ENCODE measurements at regions not wholly inside any gene's neighbourhood (a gene's known extent, or its start where the extent isn't known, plus 50 kb on each side); places are given as distances from the start of the nearest gene placed in this dataset.
"Not testable (repeated sequence)": the region's sequence is repeated elsewhere in the genome, so short reads cannot be mapped to it uniquely, and the experiment has no call there.

DNA sequence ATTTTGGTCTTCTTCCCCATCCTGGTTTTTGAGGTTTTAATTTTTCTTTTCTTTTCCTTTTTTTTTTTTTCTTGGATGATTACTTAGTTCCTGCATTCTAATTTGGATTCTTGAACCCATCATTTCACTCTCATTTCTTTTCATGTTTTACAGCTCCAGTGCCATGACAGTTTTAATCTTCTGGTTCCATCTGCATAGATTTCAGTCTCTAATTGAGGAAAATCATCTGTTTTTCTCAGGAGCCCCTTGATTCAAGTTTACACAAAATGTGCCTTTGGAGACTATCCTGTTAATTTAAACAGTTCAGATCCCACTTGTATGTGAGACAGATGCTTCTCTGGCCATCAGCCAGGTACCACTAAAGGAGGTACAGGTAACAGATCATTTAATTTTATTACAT, 379.9 kb downstream of the PIK3C3 start:
- Histone ChIP-seq H3K27me3 (replicated peaks; ENCODE audit: control insufficient read depth, insufficient read depth, low read length) (no peaks in the 10 kb centered on the region), H3K4me3 (ENCODE audit: low read length) (no peak overlapping the region), H3K4me1 (ENCODE audit: control insufficient read depth, insufficient read depth, low read length) (peaks cover 10% of the 10 kb centered on the region), H3K9me3 (ENCODE audit: control insufficient read depth, low read length) (no peaks in the 10 kb centered on the region), H3K9ac (ENCODE audit: low read length) (no peak overlapping the region), H3K36me3 (ENCODE audit: control insufficient read depth, insufficient read depth, low read length, severe bottlenecking) (no peaks in the 10 kb centered on the region)
- no peak for DNase-seq (ENCODE audit: low read depth)

DNA sequence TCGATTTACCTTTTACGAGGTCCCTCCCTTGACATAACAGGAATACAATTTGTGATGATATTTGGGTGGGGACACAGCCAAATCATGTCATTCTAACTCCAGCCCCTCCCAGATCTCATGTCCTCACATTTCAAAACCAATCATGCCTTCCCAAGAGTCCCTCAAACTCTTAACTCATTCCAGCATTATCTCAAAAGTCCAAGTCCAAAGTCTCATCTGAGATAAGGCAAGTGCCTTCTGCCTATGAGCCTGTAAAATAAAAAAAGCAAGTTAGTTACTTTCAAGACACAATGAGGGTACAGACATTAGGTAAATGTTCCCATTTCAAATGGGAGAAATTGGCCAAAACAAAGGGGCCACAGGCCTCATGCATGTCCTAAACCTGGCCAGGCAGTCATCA, 381.1 kb downstream of the PIK3C3 start:
- Histone ChIP-seq H3K4me3 (ENCODE audit: low read length) (no peak overlapping the region), H3K27me3 (replicated peaks; ENCODE audit: control insufficient read depth, insufficient read depth, low read length) (no peaks in the 10 kb centered on the region), H3K9me3 (ENCODE audit: control insufficient read depth, low read length) (no peaks in the 10 kb centered on the region), H3K4me1 (ENCODE audit: control insufficient read depth, insufficient read depth, low read length) (no peaks in the 10 kb centered on the region), H3K36me3 (ENCODE audit: control insufficient read depth, insufficient read depth, low read length, severe bottlenecking) (no peaks in the 10 kb centered on the region), H3K9ac (ENCODE audit: low read length) (no peak overlapping the region)
- DNase-seq (ENCODE audit: low read depth) = no peak

DNA sequence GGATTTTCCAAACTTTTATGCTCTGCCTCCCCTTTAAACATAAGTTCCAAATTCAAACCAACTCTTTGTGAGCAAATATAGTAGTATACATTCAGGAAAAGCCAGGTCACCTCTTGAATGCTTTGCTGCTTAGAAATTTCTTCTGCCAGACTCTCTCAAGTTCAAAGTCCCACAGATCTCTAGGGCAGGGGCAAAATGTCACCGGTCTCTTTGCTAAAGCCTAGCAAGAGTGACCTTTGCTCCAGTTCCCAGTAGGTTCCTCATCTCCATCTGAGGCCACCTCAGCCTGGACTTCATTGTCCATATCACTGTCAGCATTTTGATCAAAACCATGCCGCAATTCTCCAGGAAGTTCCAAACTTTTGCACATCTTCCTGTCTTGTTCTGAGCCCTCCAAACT, 382.3 kb downstream of the PIK3C3 start:
- not testable (repeated sequence) for H3K4me1 ChIP-seq (ENCODE audit: control insufficient read depth, insufficient read depth, low read length); H3K36me3 ChIP-seq (ENCODE audit: control insufficient read depth, insufficient read depth, low read length, severe bottlenecking); H3K4me3 ChIP-seq (ENCODE audit: low read length); H3K9ac ChIP-seq (ENCODE audit: low read length); H3K9me3 ChIP-seq (ENCODE audit: control insufficient read depth, low read length); H3K27me3 ChIP-seq (replicated peaks; ENCODE audit: control insufficient read depth, insufficient read depth, low read length); DNase-seq (ENCODE audit: low read depth)

DNA sequence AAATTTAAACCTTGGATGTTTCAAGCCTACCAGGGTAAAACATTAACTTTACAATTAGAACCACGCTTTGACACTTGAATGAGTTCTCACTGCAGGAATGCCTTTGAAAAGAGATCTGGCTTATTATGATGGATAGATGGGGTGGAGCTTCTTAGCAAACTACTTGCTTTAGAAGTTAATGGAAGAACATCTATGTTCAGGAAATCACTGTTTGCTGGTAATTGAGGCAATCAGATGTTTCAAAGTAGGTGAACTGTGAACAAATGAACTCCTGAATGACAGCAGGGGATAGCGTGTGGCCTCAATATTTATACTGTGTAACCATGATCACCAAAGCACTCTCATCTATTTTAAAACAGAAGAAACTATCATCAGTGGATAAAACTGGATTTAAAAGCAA, 383.6 kb downstream of the PIK3C3 start:
- DNase-seq (ENCODE audit: low read depth) = no peak
- Histone ChIP-seq H3K4me3 (ENCODE audit: low read length) (no peak overlapping the region), H3K36me3 (ENCODE audit: control insufficient read depth, insufficient read depth, low read length, severe bottlenecking) (no peaks in the 10 kb centered on the region), H3K27me3 (replicated peaks; ENCODE audit: control insufficient read depth, insufficient read depth, low read length) (no peaks in the 10 kb centered on the region), H3K9ac (ENCODE audit: low read length) (no peak overlapping the region), H3K9me3 (ENCODE audit: control insufficient read depth, low read length) (no peaks in the 10 kb centered on the region), H3K4me1 (ENCODE audit: control insufficient read depth, insufficient read depth, low read length) (no peaks in the 10 kb centered on the region)

DNA sequence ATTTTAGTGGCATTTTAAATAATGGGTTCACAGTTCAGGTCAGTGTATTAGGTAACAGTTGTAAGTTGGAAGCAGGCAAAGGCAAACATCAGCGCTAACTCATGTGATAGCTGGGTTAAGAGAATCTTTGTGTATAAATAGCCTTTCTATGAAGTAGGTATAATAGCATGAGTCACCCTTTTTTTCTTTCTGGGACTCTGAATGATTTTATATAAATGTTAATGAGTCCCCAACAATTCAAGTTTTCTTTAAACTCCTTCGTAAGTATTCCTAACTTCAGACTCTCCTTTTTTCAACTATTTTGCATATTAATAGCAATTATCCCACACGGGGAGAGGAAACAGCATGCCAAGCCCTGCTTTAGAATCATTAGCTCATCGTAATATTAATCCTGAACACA, 384.3 kb downstream of the PIK3C3 start:
- no peak overlapping the region for H3K9ac ChIP-seq (ENCODE audit: low read length)
- H3K9me3 ChIP-seq (ENCODE audit: control insufficient read depth, low read length) = no peaks in the 10 kb centered on the region
- no peak overlapping the region for H3K4me3 ChIP-seq (ENCODE audit: low read length)
- DNase-seq (ENCODE audit: low read depth) = no peak
- no peaks in the 10 kb centered on the region for H3K36me3 ChIP-seq (ENCODE audit: control insufficient read depth, insufficient read depth, low read length, severe bottlenecking)
- H3K27me3 ChIP-seq (replicated peaks; ENCODE audit: control insufficient read depth, insufficient read depth, low read length) = no peaks in the 10 kb centered on the region
- no peaks in the 10 kb centered on the region for H3K4me1 ChIP-seq (ENCODE audit: control insufficient read depth, insufficient read depth, low read length)

- Histone ChIP-seq H3K36me3 (ENCODE audit: control insufficient read depth, insufficient read depth, low read length, severe bottlenecking) (no peaks in the 10 kb centered on the region), H3K4me1 (ENCODE audit: control insufficient read depth, insufficient read depth, low read length) (no peaks in the 10 kb centered on the region), H3K9ac (ENCODE audit: low read length) (no peak overlapping the region), H3K9me3 (ENCODE audit: control insufficient read depth, low read length) (no peaks in the 10 kb centered on the region), H3K4me3 (ENCODE audit: low read length) (no peak overlapping the region), H3K27me3 (replicated peaks; ENCODE audit: control insufficient read depth, insufficient read depth, low read length) (no peaks in the 10 kb centered on the region)
- no peak for DNase-seq (ENCODE audit: low read depth)
Measured at GRCh38 chr18:42340423-42341009, 385.5 kb downstream of the PIK3C3 start.

DNA sequence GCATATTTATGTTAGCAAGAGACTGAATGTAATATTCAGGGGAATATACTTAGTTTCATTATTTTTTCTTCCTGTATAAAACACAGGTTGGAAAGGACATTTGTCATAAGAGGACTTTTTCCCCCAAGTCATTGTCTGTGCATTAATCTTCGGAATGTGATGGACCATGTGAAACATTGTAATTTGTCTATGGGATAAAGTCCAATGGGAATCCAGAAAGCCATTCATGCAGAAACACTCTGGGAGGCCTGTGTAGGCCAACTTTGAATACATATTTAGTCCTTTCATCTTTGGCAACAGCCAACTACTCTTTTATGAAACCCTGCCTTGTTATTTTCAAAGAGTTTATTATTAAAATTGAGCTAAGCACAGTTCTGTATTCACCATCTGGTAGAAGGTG, 386.4 kb downstream of the PIK3C3 start:
- Histone ChIP-seq H3K9ac (ENCODE audit: low read length) (no peak overlapping the region), H3K36me3 (ENCODE audit: control insufficient read depth, insufficient read depth, low read length, severe bottlenecking) (no peaks in the 10 kb centered on the region), H3K27me3 (replicated peaks; ENCODE audit: control insufficient read depth, insufficient read depth, low read length) (no peaks in the 10 kb centered on the region), H3K4me3 (ENCODE audit: low read length) (no peak overlapping the region), H3K4me1 (ENCODE audit: control insufficient read depth, insufficient read depth, low read length) (no peaks in the 10 kb centered on the region), H3K9me3 (ENCODE audit: control insufficient read depth, low read length) (no peaks in the 10 kb centered on the region)
- no peak for DNase-seq (ENCODE audit: low read depth)

- H3K9ac ChIP-seq (ENCODE audit: low read length) = no peak overlapping the region
- H3K27me3 ChIP-seq (replicated peaks; ENCODE audit: control insufficient read depth, insufficient read depth, low read length) = no peaks in the 10 kb centered on the region
- no peaks in the 10 kb centered on the region for H3K4me1 ChIP-seq (ENCODE audit: control insufficient read depth, insufficient read depth, low read length)
- H3K4me3 ChIP-seq (ENCODE audit: low read length) = no peak overlapping the region
- H3K9me3 ChIP-seq (ENCODE audit: control insufficient read depth, low read length) = no peaks in the 10 kb centered on the region
- DNase-seq (ENCODE audit: low read depth) = no peak
- no peaks in the 10 kb centered on the region for H3K36me3 ChIP-seq (ENCODE audit: control insufficient read depth, insufficient read depth, low read length, severe bottlenecking)
Measured at GRCh38 chr18:42348722-42349121, 393.7 kb downstream of the PIK3C3 start.

DNA sequence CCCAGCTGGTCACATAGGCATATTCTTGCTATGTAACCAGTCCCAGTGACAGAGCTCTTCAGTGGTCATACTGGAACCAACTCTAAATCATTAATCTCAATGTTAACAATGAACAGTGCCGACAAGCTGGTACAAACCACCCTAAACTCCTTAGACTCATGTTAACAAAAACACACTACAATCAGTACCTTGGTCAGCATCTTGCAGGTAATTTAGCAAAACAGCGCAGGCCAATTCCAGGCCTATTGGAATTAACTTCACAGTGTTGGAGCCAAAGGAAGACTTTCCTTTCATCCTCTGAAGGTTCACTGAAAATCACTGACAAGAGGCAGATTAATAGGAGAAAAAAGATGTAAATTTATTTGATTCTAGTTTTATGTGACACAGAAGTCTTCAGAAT, 396.4 kb downstream of the PIK3C3 start:
- no peak for DNase-seq (ENCODE audit: low read depth)

GRCh38 chr18:42360716-42361115, 405.7 kb downstream of the PIK3C3 start:
- no peak for DNase-seq (ENCODE audit: low read depth)
- H3K9ac ChIP-seq (ENCODE audit: low read length) = no peak overlapping the region
- H3K4me1 ChIP-seq (ENCODE audit: control insufficient read depth, insufficient read depth, low read length) = no peaks in the 10 kb centered on the region
- no peaks in the 10 kb centered on the region for H3K27me3 ChIP-seq (replicated peaks; ENCODE audit: control insufficient read depth, insufficient read depth, low read length)
- no peaks in the 10 kb centered on the region for H3K36me3 ChIP-seq (ENCODE audit: control insufficient read depth, insufficient read depth, low read length, severe bottlenecking)
- no peak overlapping the region for H3K4me3 ChIP-seq (ENCODE audit: low read length)
- H3K9me3 ChIP-seq (ENCODE audit: control insufficient read depth, low read length) = no peaks in the 10 kb centered on the region

More for the DNA sequence above, 396.4 kb downstream of the PIK3C3 start:
- Histone ChIP-seq H3K36me3 (ENCODE audit: control insufficient read depth, insufficient read depth, low read length, severe bottlenecking) (no peaks in the 10 kb centered on the region), H3K4me1 (ENCODE audit: control insufficient read depth, insufficient read depth, low read length) (no peaks in the 10 kb centered on the region), H3K9ac (ENCODE audit: low read length) (no peak overlapping the region), H3K9me3 (ENCODE audit: control insufficient read depth, low read length) (no peaks in the 10 kb centered on the region), H3K4me3 (ENCODE audit: low read length) (no peak overlapping the region), H3K27me3 (replicated peaks; ENCODE audit: control insufficient read depth, insufficient read depth, low read length) (no peaks in the 10 kb centered on the region)

GRCh38 chr18:42363446-42364441, 408.7 kb downstream of the PIK3C3 start:
- no peak for DNase-seq (ENCODE audit: low read depth)
- Histone ChIP-seq H3K9me3 (ENCODE audit: control insufficient read depth, low read length) (no peaks in the 10 kb centered on the region), H3K9ac (ENCODE audit: low read length) (no peak overlapping the region)

More at GRCh38 chr18:42363446-42364441, 408.7 kb downstream of the PIK3C3 start:
- Histone ChIP-seq H3K27me3 (replicated peaks; ENCODE audit: control insufficient read depth, insufficient read depth, low read length) (no peaks in the 10 kb centered on the region), H3K36me3 (ENCODE audit: control insufficient read depth, insufficient read depth, low read length, severe bottlenecking) (no peaks in the 10 kb centered on the region), H3K4me1 (ENCODE audit: control insufficient read depth, insufficient read depth, low read length) (no peaks in the 10 kb centered on the region), H3K4me3 (ENCODE audit: low read length) (no peak overlapping the region)
